Progenitor cell of endocrine pancreas (in vitro differentiated cells): ENCODE measurements at regions not wholly inside any gene's neighbourhood (a gene's known extent, or its start where the extent isn't known, plus 50 kb on each side); places are given as distances from the start of the nearest gene placed in this dataset.

ENCODE experiments used
- DNase-seq: peaks from one replicate; pipeline ENCODE4 v3.0.0; 2021; ENCODE audit warnings: low spot score; ENCODE audit not compliant: unreplicated experiment
- H3K27ac Mint-ChIP-seq: 2 replicates; pipeline ENCODE4 v1.8.0; 2021; ENCODE audit warnings: mild to moderate bottlenecking, moderate library complexity, mixed read lengths
- H3K27me3 Mint-ChIP-seq: 2 replicates; pipeline ENCODE4 v1.8.0; 2021; ENCODE audit warnings: mixed read lengths
- H3K36me3 Mint-ChIP-seq: 2 replicates; pipeline ENCODE4 v1.8.0; 2022; ENCODE audit warnings: mixed read lengths; ENCODE audit not compliant: insufficient read depth
- H3K4me1 Mint-ChIP-seq: 2 replicates; pipeline ENCODE4 v1.8.0; 2021; ENCODE audit warnings: low read depth, mixed read lengths
- H3K4me3 Mint-ChIP-seq: 2 replicates; pipeline ENCODE4 v1.8.0; 2021; ENCODE audit warnings: low read depth, mild to moderate bottlenecking, moderate library complexity, mixed read lengths
- H3K9me3 Mint-ChIP-seq: 2 replicates; pipeline ENCODE4 v1.8.0; 2021; ENCODE audit warnings: low read depth, mixed read lengths
- CTCF ChIP-seq: fragments of 200-600 bp; sonication (generic); IDR thresholded peaks from one replicate; pipeline ENCODE4 v1.5.0; 2021; ENCODE audit warnings: antibody characterized with exemption, mild to moderate bottlenecking; ENCODE audit not compliant: unreplicated experiment

DNA sequence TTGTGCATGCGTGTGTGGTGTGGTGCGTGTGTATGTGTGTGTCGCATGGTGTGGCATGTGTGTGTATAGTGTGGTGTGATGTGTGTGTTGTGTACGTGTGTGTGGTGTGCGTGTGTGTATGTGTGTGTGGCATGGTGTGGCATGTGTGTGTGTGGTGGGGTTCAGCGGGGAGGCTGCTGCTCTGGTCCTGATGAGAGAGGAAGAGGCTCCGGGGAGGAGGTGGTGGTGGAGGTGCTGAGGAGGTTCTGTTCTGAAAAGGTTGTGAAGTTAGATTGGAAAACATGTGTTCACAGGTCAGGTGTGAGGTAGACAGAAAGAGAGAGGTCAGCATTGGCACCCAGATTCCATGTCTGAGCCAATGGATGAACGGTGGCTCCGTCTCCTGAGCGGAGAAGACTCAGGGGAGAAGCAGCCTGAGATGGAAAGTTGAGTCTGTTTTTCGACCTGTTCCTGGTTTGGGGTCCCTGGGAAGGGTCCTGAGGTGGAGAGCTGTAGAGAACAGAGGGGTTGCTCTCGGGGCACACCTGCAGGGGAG lies 67.2 kb upstream of the HDAC4 start:
- Mint-ChIP-seq H3K4me1 (no peaks in the 10 kb centered on the region), H3K4me3 (no peak overlapping the region), H3K9me3 (no peaks in the 10 kb centered on the region), H3K36me3 (no peaks in the 10 kb centered on the region), H3K27ac (no peak overlapping the region), H3K27me3 (peaks cover 9% of the 10 kb centered on the region)
- no peak for TF ChIP-seq CTCF
- DNase-seq = peak; percentile 5

DNA sequence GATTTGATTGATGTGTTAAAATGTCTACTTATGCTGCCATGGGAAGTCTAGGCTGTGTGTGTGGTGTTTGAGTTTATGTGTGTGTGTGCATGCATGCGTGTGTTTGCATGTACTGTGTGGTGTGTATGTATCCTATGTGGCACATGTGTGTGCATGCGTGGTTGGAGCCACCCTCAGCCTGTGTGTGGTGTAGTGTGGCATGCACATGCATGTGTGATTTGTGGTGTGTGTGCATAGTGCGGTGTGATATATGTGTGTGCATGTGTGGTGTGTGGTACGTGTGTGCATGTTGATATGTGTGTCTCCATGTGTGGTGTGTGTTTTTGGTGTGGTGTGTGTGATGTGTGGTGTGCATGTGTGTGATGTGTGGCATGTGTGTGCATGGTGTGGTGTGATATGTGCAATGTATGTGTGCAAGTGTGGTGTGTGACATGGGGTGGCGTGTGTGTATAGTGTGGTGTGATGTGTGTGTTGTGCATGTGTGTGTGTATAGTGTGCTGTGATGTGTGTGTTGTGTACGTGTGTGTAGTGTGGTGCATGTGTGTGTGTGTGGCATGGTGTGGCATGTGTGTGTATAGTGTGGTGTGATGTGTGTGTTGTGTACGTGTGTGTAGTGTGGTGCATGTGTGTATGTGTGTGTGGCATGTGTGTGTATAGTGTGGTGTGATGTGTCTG lies 66.6 kb upstream of the HDAC4 start:
- TF ChIP-seq CTCF = no peak
- no peak overlapping the region for H3K4me3 Mint-ChIP-seq
- H3K27me3 Mint-ChIP-seq = peaks cover 3% of the 10 kb centered on the region
- H3K9me3 Mint-ChIP-seq = no peaks in the 10 kb centered on the region
- no peak for DNase-seq
- H3K36me3 Mint-ChIP-seq = no peaks in the 10 kb centered on the region
- no peaks in the 10 kb centered on the region for H3K4me1 Mint-ChIP-seq
- H3K27ac Mint-ChIP-seq = no peak overlapping the region

DNA sequence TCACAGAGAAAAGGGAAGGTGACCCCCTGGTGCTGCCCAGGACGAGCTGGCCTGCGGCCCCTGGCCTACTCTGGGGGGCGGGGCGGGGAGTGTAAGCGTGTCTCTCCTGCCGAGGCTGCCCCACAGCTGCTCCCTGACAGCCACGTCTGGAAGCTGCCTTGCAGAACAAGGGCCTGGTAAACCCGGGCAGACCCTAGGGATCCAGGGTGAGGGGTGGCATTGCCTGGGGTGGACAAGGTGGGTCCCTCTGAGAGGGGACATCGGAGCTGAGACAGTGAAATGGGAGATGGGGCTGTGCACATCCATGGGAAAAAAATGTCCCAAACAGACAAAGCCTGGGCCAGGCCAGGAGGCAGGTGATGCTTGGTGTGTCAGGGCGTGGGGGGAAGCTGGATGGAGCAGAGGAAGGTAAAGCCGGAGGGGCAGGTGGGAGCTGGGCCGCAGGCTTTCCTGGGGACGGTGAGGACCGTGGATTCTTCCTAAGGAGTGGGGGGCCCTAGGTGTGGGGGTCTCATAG lies 66.0 kb upstream of the HDAC4 start:
- H3K36me3 Mint-ChIP-seq = no peaks in the 10 kb centered on the region
- H3K4me3 Mint-ChIP-seq = no peak overlapping the region
- DNase-seq = peak; percentile 2
- no peaks in the 10 kb centered on the region for H3K27me3 Mint-ChIP-seq
- H3K9me3 Mint-ChIP-seq = no peaks in the 10 kb centered on the region
- TF ChIP-seq CTCF = no peak
- H3K4me1 Mint-ChIP-seq = no peaks in the 10 kb centered on the region
- H3K27ac Mint-ChIP-seq = no peak overlapping the region

DNA sequence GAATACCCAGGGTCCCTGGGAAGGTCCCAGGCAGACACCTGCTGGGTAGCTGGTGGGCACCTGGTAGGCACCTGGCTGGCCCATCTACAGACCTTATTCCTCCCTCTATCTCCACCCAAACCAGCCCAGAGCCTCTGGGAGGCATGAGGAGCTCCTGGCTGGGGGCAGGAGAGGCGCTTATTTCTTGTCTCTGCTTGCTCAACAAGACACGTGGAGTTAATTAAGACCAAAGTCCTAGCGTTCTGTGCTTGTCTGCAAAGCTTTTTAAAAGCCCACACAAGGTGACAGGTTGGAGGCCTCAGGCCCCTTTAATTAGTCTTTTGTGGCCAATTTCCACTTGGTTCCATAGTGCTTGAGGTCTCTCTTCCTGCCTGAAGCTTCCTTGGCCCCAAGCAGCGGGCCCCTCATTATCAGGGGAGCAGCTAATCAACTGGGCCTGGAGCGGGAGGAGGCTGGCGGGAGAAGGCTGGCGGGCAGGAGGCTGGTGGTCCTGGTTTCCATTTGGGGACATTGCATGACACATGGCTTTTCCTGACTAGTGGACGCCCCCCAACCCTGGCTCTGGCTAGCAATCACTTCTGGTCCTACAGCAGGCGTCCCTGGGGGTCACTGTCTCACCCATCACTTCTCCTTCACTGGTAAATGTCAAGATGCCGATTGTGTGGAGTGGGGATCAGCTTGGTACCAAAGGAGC lies 65.4 kb upstream of the HDAC4 start:
- Mint-ChIP-seq H3K27me3 (no peaks in the 10 kb centered on the region), H3K36me3 (no peaks in the 10 kb centered on the region), H3K4me3 (no peak overlapping the region), H3K27ac (no peak overlapping the region), H3K4me1 (no peaks in the 10 kb centered on the region), H3K9me3 (no peaks in the 10 kb centered on the region)
- DNase-seq = no peak
- no peak for TF ChIP-seq CTCF

DNA sequence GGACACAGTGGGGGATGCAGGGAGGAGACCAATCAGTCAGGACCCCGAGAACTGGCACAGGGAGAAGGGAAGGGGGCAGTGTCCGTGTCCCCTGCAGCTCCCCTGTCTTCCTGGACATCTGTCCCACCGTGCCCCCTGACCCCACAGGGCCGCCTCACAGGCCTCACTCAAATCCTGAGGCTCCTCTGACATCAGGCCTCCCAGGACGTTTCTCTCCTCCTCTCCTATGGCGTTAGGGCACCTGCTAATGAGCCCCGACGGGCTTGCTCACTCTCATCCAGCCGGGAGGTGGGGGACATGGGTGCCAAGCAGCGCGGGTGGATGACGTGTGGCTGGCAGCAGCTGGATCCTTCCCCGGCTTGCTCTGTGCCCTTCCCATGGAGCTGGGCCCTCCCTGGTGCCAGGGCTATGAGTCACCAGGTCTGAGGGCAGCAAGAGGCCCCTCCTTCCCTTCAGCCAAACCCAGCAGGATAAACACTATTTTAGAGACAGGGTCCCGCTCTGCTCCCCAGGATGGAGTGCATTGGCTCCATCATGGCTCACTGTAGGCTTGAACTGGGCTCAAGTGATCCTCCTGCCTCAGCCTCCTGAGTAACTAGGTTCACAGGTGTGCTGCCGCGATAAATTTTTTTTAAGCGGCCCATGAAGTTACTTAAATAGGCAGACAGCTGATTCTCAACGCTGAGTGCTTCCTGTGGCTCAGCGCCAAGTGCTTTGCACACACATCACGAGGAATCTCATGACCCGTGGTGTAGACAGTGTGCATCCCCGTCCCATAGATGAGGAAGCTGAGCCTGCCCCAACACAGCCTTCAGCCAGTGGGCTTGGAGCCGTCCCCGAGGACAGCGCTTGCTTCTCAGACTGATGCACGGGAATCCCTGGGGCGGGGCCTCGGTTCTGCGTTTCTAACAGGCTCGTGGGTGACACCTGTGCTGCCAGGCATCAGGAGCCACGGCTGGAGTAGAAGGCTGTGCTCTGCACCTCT lies 64.5 kb upstream of the HDAC4 start:
- no peak for TF ChIP-seq CTCF
- no peak overlapping the region for H3K4me3 Mint-ChIP-seq
- H3K36me3 Mint-ChIP-seq = no peaks in the 10 kb centered on the region
- no peaks in the 10 kb centered on the region for H3K4me1 Mint-ChIP-seq
- no peak overlapping the region for H3K27ac Mint-ChIP-seq
- H3K27me3 Mint-ChIP-seq = no peaks in the 10 kb centered on the region
- no peak for DNase-seq
- no peaks in the 10 kb centered on the region for H3K9me3 Mint-ChIP-seq
